SU-DHL-6 (cell line): ENCODE measurements at regions not wholly inside any gene's neighbourhood (a gene's known extent, or its start where the extent isn't known, plus 50 kb on each side); places are given as distances from the start of the nearest gene placed in this dataset.

ENCODE experiments used
- H2AFZ ChIP-seq: fragments of 200-600 bp; sonication (generic); 2 replicates; pipeline ENCODE4 v1.6.1; 2014; ENCODE audit warnings: low read depth, mild to moderate bottlenecking, moderate library complexity, mixed read lengths, antibody characterized with exemption, low read length; ENCODE audit not compliant: severe bottlenecking
- H3F3A ChIP-seq: fragments of 200-600 bp; shearing (Covaris generic); 2 replicates; pipeline ENCODE4 v1.6.0; 2016; ENCODE audit warnings: antibody characterized with exemption, mild to moderate bottlenecking; ENCODE audit not compliant: insufficient read depth
- H3K27ac ChIP-seq: fragments of 200-600 bp; sonication (generic); 2 replicates; pipeline ENCODE4 v1.5.1; 2016; ENCODE audit warnings: low read depth, mild to moderate bottlenecking, low read length, moderate library complexity, mixed read lengths
- H3K27me3 ChIP-seq: fragments of 200-600 bp; sonication (generic), shearing (Covaris generic); 2 replicates; pipeline ENCODE4 v1.6.0; 2014; ENCODE audit warnings: mild to moderate bottlenecking, low read length
- H3K36me3 ChIP-seq: fragments of 200-600 bp; sonication (generic); 2 replicates; pipeline ENCODE4 v1.6.1; 2014; ENCODE audit warnings: mild to moderate bottlenecking, low read length, mixed read lengths
- H3K4me2 ChIP-seq: fragments of 300-600, 200-600 bp; shearing (Covaris generic), sonication (generic); 2 replicates; pipeline ENCODE4 v1.6.0; 2014; ENCODE audit warnings: low read length, low read depth, mild to moderate bottlenecking; ENCODE audit not compliant: poor library complexity, severe bottlenecking
- H3K4me3 ChIP-seq: fragments of 200-600 bp; sonication (generic); 2 replicates; pipeline ENCODE4 v1.5.1; 2014; ENCODE audit warnings: antibody characterized with exemption, low read length, mild to moderate bottlenecking, mixed read lengths; ENCODE audit not compliant: insufficient read depth, poor library complexity, severe bottlenecking
- H3K79me2 ChIP-seq: fragments of 200-600 bp; sonication (generic); 2 replicates; pipeline ENCODE4 v1.6.1; 2014; ENCODE audit warnings: mild to moderate bottlenecking, low read length, moderate library complexity; ENCODE audit not compliant: insufficient read depth
- H3K9ac ChIP-seq: fragments of 200-600 bp; sonication (generic); 2 replicates; pipeline ENCODE4 v1.7.0; 2014; ENCODE audit warnings: mild to moderate bottlenecking, low read length
- H3K9me2 ChIP-seq: fragments of 200-600 bp; sonication (generic); replicated peaks from 2 replicates; pipeline ENCODE4 v1.6.1; 2014; ENCODE audit warnings: low read length; ENCODE audit not compliant: insufficient read depth
- H3K9me3 ChIP-seq: fragments of 200-600 bp; sonication (generic); 2 replicates; pipeline ENCODE4 v1.6.1; 2014; ENCODE audit warnings: low read length, mixed read lengths; ENCODE audit not compliant: insufficient read depth
- H4K20me1 ChIP-seq: fragments of 200-600 bp; sonication (generic); 2 replicates; pipeline ENCODE4 v1.6.1; 2014; ENCODE audit warnings: low read depth, mild to moderate bottlenecking, antibody characterized with exemption, low read length, moderate library complexity, mixed read lengths
- CTCF ChIP-seq: fragments of 200-600 bp; sonication (generic); IDR thresholded peaks from one replicate; pipeline ENCODE4 v1.5.1; 2017; ENCODE audit warnings: antibody characterized with exemption, mild to moderate bottlenecking, low read length, moderate library complexity; ENCODE audit not compliant: insufficient read depth, poor library complexity, severe bottlenecking
- EZH2phosphoT487 ChIP-seq: fragments of 200-600 bp; sonication (generic), shearing (Covaris generic); conservative IDR thresholded peaks from 2 replicates; pipeline ENCODE4 v1.6.1; 2018; ENCODE audit warnings: mild to moderate bottlenecking, antibody characterized with exemption, low read length, moderate library complexity, mixed read lengths

- Histone ChIP-seq H3F3A (no peaks in the 10 kb centered on the region), H3K4me2 (no peak overlapping the region), H4K20me1 (no peaks in the 10 kb centered on the region), H3K79me2 (no peaks in the 10 kb centered on the region), H3K27ac (no peak overlapping the region), H2AFZ (no peak overlapping the region), H3K9ac (no peak overlapping the region), H3K4me3 (no peak overlapping the region), H3K36me3 (no peaks in the 10 kb centered on the region), H3K9me2 (no peaks in the 10 kb centered on the region), H3K9me3 (no peaks in the 10 kb centered on the region), H3K27me3 (no peaks in the 10 kb centered on the region)
- TF ChIP-seq EZH2phosphoT487 (no peak), CTCF (no peak)
Measured at GRCh38 chr4:127203562-127204200, 429.1 kb upstream of the INTU start.

DNA sequence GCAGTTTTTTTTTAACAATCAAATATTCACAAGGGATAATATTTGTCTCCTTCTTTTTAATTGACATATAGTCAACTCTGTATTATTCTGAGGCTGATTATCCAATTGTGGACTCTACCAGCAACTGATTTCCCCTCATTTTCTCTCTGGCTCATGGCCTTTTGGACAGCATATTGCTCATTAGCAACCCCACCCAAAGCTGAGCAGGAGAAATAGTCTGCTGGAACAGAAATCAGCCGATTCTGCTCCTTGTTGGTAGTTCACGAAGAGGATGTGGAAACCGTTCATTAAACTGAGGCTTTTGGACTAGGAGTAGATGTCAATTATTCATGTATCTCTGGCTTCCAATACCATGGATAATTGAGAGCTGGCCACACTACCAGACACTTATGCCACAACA, 428.4 kb upstream of the INTU start:
- Histone ChIP-seq H3K4me2 (no peak overlapping the region), H3K9ac (no peak overlapping the region), H2AFZ (no peak overlapping the region), H3K9me2 (no peaks in the 10 kb centered on the region), H3K27me3 (no peaks in the 10 kb centered on the region), H3K4me3 (no peak overlapping the region), H3K27ac (no peak overlapping the region), H3K36me3 (no peaks in the 10 kb centered on the region), H3K79me2 (no peaks in the 10 kb centered on the region), H3F3A (no peaks in the 10 kb centered on the region), H3K9me3 (no peaks in the 10 kb centered on the region), H4K20me1 (no peaks in the 10 kb centered on the region)
- TF ChIP-seq EZH2phosphoT487 (no peak), CTCF (no peak)

GRCh38 chr4:127209580-127210095, 423.1 kb upstream of the INTU start:
- Histone ChIP-seq H3K27me3 (no peaks in the 10 kb centered on the region), H3K36me3 (no peaks in the 10 kb centered on the region), H4K20me1 (no peaks in the 10 kb centered on the region), H3K9me2 (no peaks in the 10 kb centered on the region), H3K4me2 (no peak overlapping the region), H2AFZ (no peak overlapping the region), H3K4me3 (no peak overlapping the region), H3K9ac (no peak overlapping the region), H3K79me2 (no peaks in the 10 kb centered on the region), H3K27ac (no peak overlapping the region), H3F3A (no peaks in the 10 kb centered on the region), H3K9me3 (no peaks in the 10 kb centered on the region)
- TF ChIP-seq EZH2phosphoT487: no peak

DNA sequence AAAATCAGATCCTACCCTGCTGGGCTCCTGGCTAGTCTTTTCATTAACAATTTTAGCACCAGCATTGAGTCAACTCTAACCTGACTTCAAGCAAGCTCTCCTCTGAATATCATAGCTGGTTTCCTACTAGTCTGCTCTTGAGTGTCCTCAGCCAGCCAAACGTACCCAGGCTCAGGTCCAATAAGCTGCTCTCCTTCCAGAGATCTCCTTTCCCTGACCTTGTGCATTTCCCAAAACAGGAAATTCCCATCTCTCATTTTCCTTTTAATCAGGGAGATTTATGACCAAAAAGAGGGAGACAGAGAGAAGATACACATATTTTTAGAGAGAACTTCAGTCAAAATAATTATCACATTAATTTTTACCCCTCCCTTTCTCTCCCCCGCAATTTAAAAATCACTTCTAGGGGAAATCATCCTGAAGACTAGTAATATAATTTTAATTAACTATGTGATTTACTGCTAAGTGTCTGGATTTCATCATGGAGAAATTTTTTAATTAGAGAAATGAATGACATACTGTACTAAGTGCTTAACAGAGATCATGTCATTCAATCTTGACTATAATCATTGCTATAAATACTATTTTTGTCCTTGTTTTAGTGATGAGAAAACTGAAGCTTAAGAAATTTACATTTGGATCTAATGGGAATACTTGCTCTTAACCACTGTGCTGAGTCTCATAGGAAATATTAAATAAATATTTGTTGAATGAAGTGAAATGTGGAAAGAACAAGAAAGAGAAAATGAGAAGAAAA, 421.7 kb upstream of the INTU start:
- Histone ChIP-seq H3K36me3 (no peaks in the 10 kb centered on the region), H3K4me3 (no peak overlapping the region), H3F3A (no peaks in the 10 kb centered on the region), H3K9me3 (no peaks in the 10 kb centered on the region), H3K27me3 (no peaks in the 10 kb centered on the region), H3K9ac (no peak overlapping the region), H3K27ac (no peak overlapping the region), H3K79me2 (no peaks in the 10 kb centered on the region), H3K4me2 (no peak overlapping the region), H4K20me1 (no peaks in the 10 kb centered on the region), H2AFZ (no peak overlapping the region), H3K9me2 (no peaks in the 10 kb centered on the region)
- no peak for TF ChIP-seq EZH2phosphoT487
- no peak for TF ChIP-seq CTCF
